Heart left ventricle (tissue), 13 donors: ENCODE measurements at regions not wholly inside any gene's neighbourhood (a gene's known extent, or its start where the extent isn't known, plus 50 kb on each side); places are given as distances from the start of the nearest gene placed in this dataset.

ENCODE experiments used
- POLR2A ChIP-seq, 2 donors: fragments of 450-650 bp; IDR thresholded peaks; one replicate each; pipeline ENCODE4 v1.6.1; 2017; ENCODE audit warnings: antibody characterized with exemption in 2 of 2, mild to moderate bottlenecking in 2 of 2, moderate library complexity in 2 of 2
- TF ChIP-seq, protein P1 (sequence below), 12 donors: fragments of 200-600 bp; sonication (generic) in 4 of 12; IDR thresholded peaks; one replicate each; pipeline versions ENCODE4 v1.5.0 to v1.8.0; 2018 to 2022; ENCODE audit warnings: antibody characterized with exemption in 12 of 12, mild to moderate bottlenecking in 5 of 12
- donor health status: ischemic (EF 13 %, LVEDD 7.1; RV severe dilation, severe dysfunction).
- donor health status: DM: no; HTN: yes; CAD: no.
- donor health status: DM: no; HTN: no; CAD: no.
- donor health status: ischemic (EF 25% LVEDD 6.9; RV normal size, moderate dysfunction).
- donor health status: ischemic (EF 25% LVEDD 5.7; RV mildly dilated, moderate dysfunction).
- donor health status: ischemic (EF 35%, LVEDD 5.7; RV mildly dilated, moderate dysfunction).
- donor health status: nonischemic (EF 11% LVEDD 7.7; RV severe dilation, severe dysfunction).
- donor health status: DM: yes; HTN: yes; CAD: no.
- donor health status: PGD.
- donor health status: ischemic (EF 29% LVEDD 5.4; RV normal size, mild dysfunction).
- donor health status: nonischemic (EF 23%, LVEDD 6.1; RV moderate dilation, normal function).

DNA sequence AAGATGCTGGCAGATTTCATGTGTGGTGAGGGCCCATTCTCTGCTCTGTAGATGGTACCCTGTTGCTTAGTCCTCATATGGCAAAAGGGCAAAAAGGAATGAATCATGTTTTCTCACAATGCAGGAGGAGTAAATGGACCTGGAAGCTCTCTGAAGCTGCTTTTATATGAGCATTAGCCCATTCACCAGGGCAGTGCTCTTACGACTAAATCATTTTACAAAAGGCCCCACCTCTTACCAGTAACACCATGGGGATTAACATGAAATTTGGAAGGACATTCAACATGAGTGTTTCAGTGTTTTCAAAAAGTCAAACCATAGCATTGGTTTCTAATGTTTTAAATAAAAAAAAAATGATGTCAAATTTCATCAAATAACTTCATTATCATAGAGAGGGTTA is 495.7 kb upstream of the CBLB start:
- no peak for TF ChIP-seq POLR2A (IDR thresholded peaks at IDR 0.05)
- TF ChIP-seq, protein P1, sequence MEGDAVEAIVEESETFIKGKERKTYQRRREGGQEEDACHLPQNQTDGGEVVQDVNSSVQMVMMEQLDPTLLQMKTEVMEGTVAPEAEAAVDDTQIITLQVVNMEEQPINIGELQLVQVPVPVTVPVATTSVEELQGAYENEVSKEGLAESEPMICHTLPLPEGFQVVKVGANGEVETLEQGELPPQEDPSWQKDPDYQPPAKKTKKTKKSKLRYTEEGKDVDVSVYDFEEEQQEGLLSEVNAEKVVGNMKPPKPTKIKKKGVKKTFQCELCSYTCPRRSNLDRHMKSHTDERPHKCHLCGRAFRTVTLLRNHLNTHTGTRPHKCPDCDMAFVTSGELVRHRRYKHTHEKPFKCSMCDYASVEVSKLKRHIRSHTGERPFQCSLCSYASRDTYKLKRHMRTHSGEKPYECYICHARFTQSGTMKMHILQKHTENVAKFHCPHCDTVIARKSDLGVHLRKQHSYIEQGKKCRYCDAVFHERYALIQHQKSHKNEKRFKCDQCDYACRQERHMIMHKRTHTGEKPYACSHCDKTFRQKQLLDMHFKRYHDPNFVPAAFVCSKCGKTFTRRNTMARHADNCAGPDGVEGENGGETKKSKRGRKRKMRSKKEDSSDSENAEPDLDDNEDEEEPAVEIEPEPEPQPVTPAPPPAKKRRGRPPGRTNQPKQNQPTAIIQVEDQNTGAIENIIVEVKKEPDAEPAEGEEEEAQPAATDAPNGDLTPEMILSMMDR (IDR thresholded peaks at IDR 0.05): no peak
